Memory B cell (primary cell): ENCODE measurements at regions not wholly inside any gene's neighbourhood (a gene's known extent, or its start where the extent isn't known, plus 50 kb on each side); places are given as distances from the start of the nearest gene placed in this dataset.
"Not testable (repeated sequence)": the region's sequence is repeated elsewhere in the genome, so short reads cannot be mapped to it uniquely, and the experiment has no call there.

Source experiments
- ATAC-seq: fragments of 150-1000 bp; cut with Tn5 transposase; 2 replicates; pipeline ENCODE4 v1.10.0; 2021; ENCODE audit warnings: low read depth, mild to moderate bottlenecking, moderate library complexity
- DNase-seq, 2 donors: peaks; one replicate each; pipeline ENCODE4 v3.0.0; 2022; ENCODE audit warnings: low spot score in 2 of 2
- H3K27ac Mint-ChIP-seq: one replicate; pipeline ENCODE4 v1.8.0; 2022; ENCODE audit warnings: mild to moderate bottlenecking, moderate library complexity, mixed read lengths
- H3K27me3 Mint-ChIP-seq: one replicate; pipeline ENCODE4 v1.8.0; 2022; ENCODE audit warnings: mixed read lengths
- H3K36me3 Mint-ChIP-seq: one replicate; pipeline ENCODE4 v1.8.0; 2022; ENCODE audit warnings: mild to moderate bottlenecking, mixed read lengths
- H3K4me1 Mint-ChIP-seq: one replicate; pipeline ENCODE4 v1.8.0; 2022; ENCODE audit warnings: mixed read lengths
- H3K4me3 Mint-ChIP-seq: one replicate; pipeline ENCODE4 v1.8.0; 2022; ENCODE audit warnings: mild to moderate bottlenecking, moderate library complexity, mixed read lengths
- H3K9me3 Mint-ChIP-seq: one replicate; pipeline ENCODE4 v1.8.0; 2022; ENCODE audit warnings: mixed read lengths

GRCh38 chr9:63820383-63820782 is 1464.6 kb downstream of the FOXD4L5 start:
- ATAC-seq, H3K4me3 Mint-ChIP-seq, DNase-seq, H3K27me3 Mint-ChIP-seq, H3K27ac Mint-ChIP-seq, H3K36me3 Mint-ChIP-seq: not testable (repeated sequence)
- H3K9me3 Mint-ChIP-seq: peaks cover 10% of the 10 kb centered on the region
- H3K4me1 Mint-ChIP-seq: peaks cover 18% of the 10 kb centered on the region

DNA sequence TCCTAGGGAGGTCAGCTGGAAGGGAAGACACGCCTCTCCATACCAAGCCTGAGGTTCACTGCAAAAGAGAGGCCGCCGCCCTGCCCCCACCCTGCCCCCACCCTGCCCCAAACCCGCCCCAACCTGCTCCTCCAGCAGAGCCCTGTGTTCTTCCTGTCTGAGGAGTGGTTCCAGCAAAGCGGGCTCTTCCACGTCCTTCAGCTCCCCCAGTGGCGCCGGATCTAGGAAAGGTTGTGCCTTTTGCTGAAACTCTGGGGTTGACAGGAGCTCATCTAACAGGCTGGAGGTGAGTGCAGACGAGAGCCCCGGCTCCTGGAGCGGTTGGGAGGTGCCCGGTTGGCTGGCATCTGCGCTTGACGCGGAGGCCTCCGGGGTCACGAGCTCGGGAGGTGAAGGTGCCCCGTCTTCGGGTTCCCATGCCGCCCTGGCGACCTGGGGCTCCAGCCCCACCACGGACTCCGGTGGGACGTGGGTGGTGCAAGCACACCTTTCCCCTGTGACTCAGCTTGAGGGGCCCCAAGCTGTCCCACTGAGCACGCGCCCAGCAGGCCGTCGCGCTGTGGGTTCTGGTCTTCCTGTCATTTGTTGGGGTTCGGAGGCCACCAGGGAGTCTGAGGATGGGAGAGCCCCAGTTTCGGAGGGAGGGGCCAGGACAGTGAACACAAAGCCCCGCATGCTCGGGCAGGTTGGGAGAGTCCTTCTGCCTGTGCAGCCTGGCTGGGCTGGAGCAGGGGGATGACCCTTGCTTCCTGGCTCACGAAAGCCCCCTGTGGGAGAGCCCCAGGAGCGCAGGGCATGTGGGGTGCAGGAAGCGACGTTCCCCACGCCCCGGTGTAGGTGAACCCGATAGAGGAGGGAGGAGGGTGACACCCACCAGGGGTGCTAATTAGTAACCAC is 1467.1 kb downstream of the FOXD4L5 start:
- Mint-ChIP-seq H3K27ac (peak overlapping the region; percentile 77), H3K4me3 (peak overlapping the region; percentile 87), H3K36me3 (peaks cover 2% of the 10 kb centered on the region), H3K27me3 (no peaks in the 10 kb centered on the region), H3K9me3 (peaks cover 9% of the 10 kb centered on the region), H3K4me1 (peaks cover 13% of the 10 kb centered on the region)
- ATAC-seq (peak; percentile 65), DNase-seq (peak; percentile 80 to 90)

DNA sequence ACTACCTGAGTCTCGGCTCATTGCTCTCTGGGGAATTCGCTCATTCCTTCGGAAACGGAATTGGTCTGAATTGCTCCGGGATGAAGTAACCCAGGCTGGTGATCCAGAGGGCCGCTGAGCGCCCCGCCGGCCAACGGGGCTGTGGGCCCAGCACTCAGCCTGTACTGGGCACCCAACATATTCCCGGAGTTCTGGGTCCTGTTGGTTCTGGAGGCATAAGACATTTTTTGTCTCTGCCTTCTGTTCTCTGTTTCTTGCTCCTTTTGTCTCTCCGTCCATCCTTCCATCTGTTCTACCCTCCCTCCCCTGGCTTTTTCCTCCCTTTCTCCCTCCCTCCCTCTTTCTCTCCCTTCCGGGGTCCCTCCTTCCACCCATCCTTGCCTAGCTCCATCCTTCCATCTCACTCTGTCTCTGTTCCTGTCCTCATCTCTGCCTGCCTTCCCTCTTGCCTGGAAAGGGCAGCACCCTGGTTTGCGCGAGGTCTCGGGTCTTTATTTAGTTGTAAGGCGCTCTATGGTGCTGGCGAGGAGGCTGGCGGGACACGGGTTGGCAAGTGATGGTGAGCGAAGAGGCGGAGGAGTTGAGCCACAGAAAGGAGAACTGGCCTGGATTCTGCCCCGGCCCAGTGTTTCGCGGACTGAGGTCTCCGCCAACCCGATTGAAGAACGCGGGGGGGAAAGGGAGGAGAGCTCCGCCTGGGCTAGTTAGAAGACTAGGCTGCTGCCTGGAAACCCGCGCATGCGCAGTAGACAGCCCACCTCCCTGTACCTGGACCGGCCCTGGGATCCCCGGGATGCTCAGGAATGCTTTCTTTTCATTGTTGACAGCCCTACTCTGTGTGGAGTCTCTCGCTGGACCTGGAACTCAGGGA is 1468.0 kb downstream of the FOXD4L5 start:
- DNase-seq: peak; percentile 63 to 65
- Mint-ChIP-seq H3K4me3 (peak overlapping the region; percentile 87), H3K9me3 (peaks cover 9% of the 10 kb centered on the region)

GRCh38 chr9:63814970-63815669 is 1469.9 kb downstream of the FOXD4L5 start:
- H3K27ac Mint-ChIP-seq, H3K9me3 Mint-ChIP-seq, DNase-seq, H3K36me3 Mint-ChIP-seq, H3K27me3 Mint-ChIP-seq, H3K4me3 Mint-ChIP-seq, ATAC-seq: not testable (repeated sequence)
- H3K4me1 Mint-ChIP-seq: peaks cover 10% of the 10 kb centered on the region

More for the DNA sequence above, 1468.0 kb downstream of the FOXD4L5 start:
- H3K36me3 Mint-ChIP-seq: peaks cover 2% of the 10 kb centered on the region
- peak overlapping the region; percentile 77 for H3K27ac Mint-ChIP-seq
- peaks cover 13% of the 10 kb centered on the region for H3K4me1 Mint-ChIP-seq
- peak; percentile 60 for ATAC-seq
- no peaks in the 10 kb centered on the region for H3K27me3 Mint-ChIP-seq

- peaks cover 10% of the 10 kb centered on the region for H3K4me1 Mint-ChIP-seq
- not testable (repeated sequence) for H3K27me3 Mint-ChIP-seq, H3K36me3 Mint-ChIP-seq, DNase-seq, H3K27ac Mint-ChIP-seq, H3K9me3 Mint-ChIP-seq, H3K4me3 Mint-ChIP-seq, ATAC-seq
Observed at GRCh38 chr9:63813391-63814021, 1471.5 kb downstream of the FOXD4L5 start.

- ATAC-seq: peak; percentile 55
- H3K27ac Mint-ChIP-seq, DNase-seq, H3K4me3 Mint-ChIP-seq, H3K4me1 Mint-ChIP-seq, H3K27me3 Mint-ChIP-seq, H3K9me3 Mint-ChIP-seq, H3K36me3 Mint-ChIP-seq: not testable (repeated sequence)
Observed at GRCh38 chr9:63812822-63813221, 1472.2 kb downstream of the FOXD4L5 start.

DNA sequence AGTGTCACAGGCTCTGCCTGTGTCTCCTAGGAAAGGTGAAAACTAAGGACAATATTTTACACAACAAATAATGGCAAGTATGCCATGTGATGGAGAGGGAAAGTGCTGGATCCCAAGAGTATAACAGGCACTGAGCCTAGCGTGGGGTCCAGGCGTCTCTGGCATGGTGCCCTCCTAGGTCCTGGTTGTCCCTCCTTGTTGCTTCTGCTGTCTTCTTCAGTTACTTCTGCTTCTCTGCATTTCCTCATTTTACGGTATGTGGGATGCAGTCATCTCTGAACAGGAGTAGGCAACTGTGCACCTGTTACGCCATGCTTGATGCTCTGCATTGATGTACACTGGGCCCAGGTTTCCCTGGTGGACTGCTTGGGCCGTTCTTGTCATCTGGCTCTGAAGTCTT is 1480.8 kb downstream of the FOXD4L5 start:
- not testable (repeated sequence) for H3K9me3 Mint-ChIP-seq, DNase-seq, ATAC-seq, H3K27ac Mint-ChIP-seq, H3K27me3 Mint-ChIP-seq, H3K4me3 Mint-ChIP-seq, H3K4me1 Mint-ChIP-seq, H3K36me3 Mint-ChIP-seq

DNA sequence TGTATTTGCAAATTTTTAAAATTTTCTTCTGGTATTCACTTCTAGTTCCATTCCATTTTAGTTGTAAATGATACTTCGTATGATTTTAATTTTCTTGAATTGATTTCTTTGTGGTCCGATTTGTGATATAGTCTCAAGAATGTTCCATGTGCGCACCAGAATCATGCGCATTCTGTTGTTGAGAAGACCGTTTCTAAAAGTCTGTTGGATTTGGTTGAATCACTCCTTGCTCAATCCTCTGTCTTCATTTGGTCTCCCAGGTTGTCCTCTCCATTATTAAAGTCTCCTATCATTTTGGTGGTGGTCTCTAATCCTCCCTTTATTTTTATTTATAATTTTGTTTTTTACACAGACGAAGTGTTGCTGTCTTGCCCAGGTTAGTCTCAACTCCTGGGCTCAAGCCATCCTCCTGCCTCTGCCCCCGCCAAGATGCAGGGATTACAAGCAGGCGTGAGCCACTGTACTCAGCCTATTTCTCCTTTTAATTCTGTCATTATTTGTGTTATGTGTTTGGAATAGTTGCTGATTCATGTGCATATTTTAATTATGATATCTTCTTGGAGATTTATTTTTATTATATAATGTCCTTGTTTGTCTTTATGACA is 1490.8 kb downstream of the FOXD4L5 start:
- not testable (repeated sequence) for H3K36me3 Mint-ChIP-seq, H3K27me3 Mint-ChIP-seq, DNase-seq, H3K27ac Mint-ChIP-seq, H3K4me1 Mint-ChIP-seq, ATAC-seq, H3K4me3 Mint-ChIP-seq
- H3K9me3 Mint-ChIP-seq: peaks cover 11% of the 10 kb centered on the region

- ATAC-seq, H3K27me3 Mint-ChIP-seq, H3K36me3 Mint-ChIP-seq, H3K4me1 Mint-ChIP-seq, H3K27ac Mint-ChIP-seq, DNase-seq, H3K4me3 Mint-ChIP-seq: not testable (repeated sequence)
- H3K9me3 Mint-ChIP-seq: peaks cover 11% of the 10 kb centered on the region
Observed at GRCh38 chr9:63787454-63787853, 1497.6 kb downstream of the FOXD4L5 start.

DNA sequence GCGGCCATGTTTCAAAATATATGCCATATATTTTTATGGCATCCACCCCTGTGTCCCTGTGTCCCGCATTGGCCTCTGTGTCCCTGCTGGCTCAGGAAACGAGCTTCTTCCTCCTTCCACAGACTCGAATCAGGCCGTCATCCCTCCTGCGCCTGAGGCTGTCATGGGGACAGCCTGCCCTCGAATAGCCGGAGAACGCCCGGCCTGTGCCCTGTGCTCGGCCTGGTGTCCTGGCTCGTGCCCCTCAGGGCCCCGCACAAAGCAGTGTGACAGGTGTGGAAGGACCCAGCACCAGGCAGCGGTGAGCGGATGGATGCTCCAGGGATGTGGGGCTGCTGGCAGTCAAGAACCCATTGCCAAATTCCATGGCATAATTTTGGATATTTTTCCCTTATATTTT is 1500.0 kb downstream of the FOXD4L5 start:
- not testable (repeated sequence) for H3K27me3 Mint-ChIP-seq, H3K36me3 Mint-ChIP-seq, DNase-seq, ATAC-seq, H3K4me3 Mint-ChIP-seq, H3K27ac Mint-ChIP-seq, H3K4me1 Mint-ChIP-seq, H3K9me3 Mint-ChIP-seq

DNA sequence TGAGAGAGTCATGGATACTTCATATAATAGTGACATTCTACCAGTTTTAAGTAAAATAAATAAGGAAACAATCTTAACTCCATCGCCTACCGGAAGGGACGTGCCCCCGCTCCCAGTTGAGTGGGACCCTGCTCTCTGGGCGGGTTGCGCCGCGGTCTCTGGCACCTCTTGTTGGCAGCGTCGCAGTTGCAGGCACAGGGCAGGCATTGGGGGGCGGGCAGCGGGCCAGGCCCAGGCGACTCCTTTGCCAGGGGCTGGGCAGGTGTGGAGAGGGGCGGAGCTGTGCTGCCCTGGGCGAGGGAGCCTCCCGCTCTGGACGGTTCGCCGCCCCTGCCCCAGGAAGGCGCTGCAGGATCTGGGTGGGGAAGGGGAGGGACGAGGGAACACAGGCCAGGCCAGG is 1500.6 kb downstream of the FOXD4L5 start:
- DNase-seq, H3K27me3 Mint-ChIP-seq, H3K9me3 Mint-ChIP-seq, H3K4me1 Mint-ChIP-seq, H3K4me3 Mint-ChIP-seq, H3K27ac Mint-ChIP-seq, ATAC-seq, H3K36me3 Mint-ChIP-seq: not testable (repeated sequence)

DNA sequence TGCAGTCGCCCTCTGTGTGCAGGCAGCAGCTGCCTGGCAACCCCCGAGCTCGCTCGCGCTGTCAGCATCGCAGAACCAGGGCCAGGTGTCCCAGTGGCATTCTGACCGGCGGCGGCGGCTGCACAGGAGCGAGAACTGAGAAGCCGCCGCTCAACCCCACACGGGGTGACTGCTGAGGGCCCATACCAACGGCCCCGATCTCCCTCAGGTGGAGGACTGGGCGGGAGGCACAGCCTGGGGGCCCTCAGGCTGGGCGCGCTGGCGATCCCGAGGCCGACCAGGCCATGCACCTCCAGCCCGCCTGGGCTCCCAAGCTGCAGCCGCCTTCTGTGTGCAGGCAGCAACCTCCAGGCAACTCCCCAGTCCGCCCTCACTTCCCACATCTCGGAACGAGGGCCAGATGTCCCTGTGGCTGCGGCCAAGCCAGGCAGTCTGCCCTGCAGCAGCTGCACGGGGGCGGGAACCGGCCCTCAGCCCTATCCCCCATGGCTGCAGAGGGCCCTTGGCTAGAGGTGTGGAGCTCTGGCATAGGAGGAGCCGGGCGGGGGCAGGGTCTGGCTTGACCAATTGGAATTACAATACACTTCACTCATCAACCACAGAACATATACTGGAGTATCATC is 1503.1 kb downstream of the FOXD4L5 start:
- H3K27ac Mint-ChIP-seq, H3K27me3 Mint-ChIP-seq, H3K9me3 Mint-ChIP-seq, DNase-seq, H3K4me3 Mint-ChIP-seq, H3K4me1 Mint-ChIP-seq, H3K36me3 Mint-ChIP-seq: not testable (repeated sequence)
- peak; percentile 7 for ATAC-seq

DNA sequence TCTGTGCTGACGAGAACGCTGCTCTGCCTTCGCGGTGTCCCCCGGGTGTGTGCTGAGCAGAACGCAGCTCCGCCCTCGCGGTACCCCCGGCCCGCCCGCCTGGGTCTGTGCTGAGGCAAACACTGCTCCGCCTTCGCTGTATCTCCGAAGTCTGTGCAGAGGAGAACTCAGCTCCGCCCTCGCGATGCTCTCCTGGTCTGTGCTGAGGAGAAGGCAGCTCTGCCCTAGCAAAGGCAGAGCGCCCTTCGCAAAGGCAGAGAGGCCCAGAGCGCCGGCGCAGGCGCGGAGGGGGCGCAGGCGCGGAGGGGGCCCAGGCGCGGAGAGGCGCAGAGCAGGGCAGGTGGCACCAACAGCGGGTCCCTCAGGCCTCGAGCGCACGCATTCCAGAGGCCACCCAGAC is 1503.6 kb downstream of the FOXD4L5 start:
- not testable (repeated sequence) for H3K9me3 Mint-ChIP-seq, H3K4me3 Mint-ChIP-seq, DNase-seq, H3K36me3 Mint-ChIP-seq, H3K27me3 Mint-ChIP-seq, H3K4me1 Mint-ChIP-seq, H3K27ac Mint-ChIP-seq
- peak; percentile 100 for ATAC-seq
